Cerebellar cortex (tissue), 1 donor: ENCODE measurements at regions not wholly inside any gene's neighbourhood (a gene's known extent, or its start where the extent isn't known, plus 50 kb on each side); places are given as distances from the start of the nearest gene placed in this dataset.

Experiments
- DNase-seq: peaks from one replicate; pipeline ENCODE4 v3.0.0-alpha.2; 2015; ENCODE audit warnings: low spot score

- DNase-seq, result no peak
Observed at GRCh38 chr2:157184161-157184895, 73.2 kb upstream of the GALNT5 start.

- no peak for DNase-seq
Observed at GRCh38 chr2:157185476-157186227, 71.9 kb upstream of the GALNT5 start.

- DNase-seq, result no peak
Observed at GRCh38 chr2:157190151-157190550, 67.4 kb upstream of the GALNT5 start.

GRCh38 chr2:157191186-157191585 lies 66.3 kb upstream of the GALNT5 start:
- no peak for DNase-seq

GRCh38 chr2:157192445-157193423 lies 64.8 kb upstream of the GALNT5 start:
- no peak for DNase-seq

- DNase-seq, result no peak
Observed at GRCh38 chr2:157193461-157193860, 64.0 kb upstream of the GALNT5 start.

GRCh38 chr2:157194097-157194688 lies 63.3 kb upstream of the GALNT5 start:
- DNase-seq, result peak; percentile 79

- DNase-seq, result no peak
Observed at GRCh38 chr2:157194844-157195243, 62.7 kb upstream of the GALNT5 start.

- no peak for DNase-seq
Observed at GRCh38 chr2:157196956-157197355, 60.5 kb upstream of the GALNT5 start.

- no peak for DNase-seq
Observed at GRCh38 chr2:157197848-157198247, 59.7 kb upstream of the GALNT5 start.

GRCh38 chr2:157203651-157204050 lies 53.9 kb upstream of the GALNT5 start:
- no peak for DNase-seq

- DNase-seq, result no peak
Observed at GRCh38 chr2:157204401-157204800, 53.1 kb upstream of the GALNT5 start.

- no peak for DNase-seq
Observed at GRCh38 chr2:157206916-157207315, 50.6 kb upstream of the GALNT5 start.
